HCT116 (cell line): ENCODE measurements at regions not wholly inside any gene's neighbourhood (a gene's known extent, or its start where the extent isn't known, plus 50 kb on each side); places are given as distances from the start of the nearest gene placed in this dataset.

Source experiments
- ATAC-seq: fragments of 200-7000 bp; cut with Tn5 transposase; 2 replicates; pipeline ENCODE4 v1.9.1; 2020; ENCODE audit warnings: mild to moderate bottlenecking, moderate library complexity
- BruUV-seq: library from RNA; stranded (reverse); fragments of 400-500 nt; replicated peaks from 2 replicates; lab custom pipeline; 2021; lab: Mats Ljungman, UMichigan
- CTCF ChIA-PET: fragments of 300-600 bp; sonication (Branson Sonifier 250); formaldehyde crosslinking; loops from one replicate; lab custom pipeline; 2021; ENCODE audit warnings: antibody characterized with exemption; lab: Charles Lee
- POLR2A ChIA-PET: fragments of 300-600, 350-600 bp; sonication (Branson Sonifier 250); formaldehyde crosslinking; loops from one replicate; lab custom pipeline; 2021; ENCODE audit warnings: antibody characterized with exemption; lab: Charles Lee
- RAD21 ChIA-PET, 2 experiments: fragments of 300-600 bp; sonication (Branson Sonifier 250); formaldehyde crosslinking; loops; one replicate each; lab custom pipeline; 2023; ENCODE audit warnings: low total read pairs in 2 of 2; ENCODE audit not compliant: uncharacterized antibody in 2 of 2, unreplicated experiment in 2 of 2, low non-redundant PET in 1 of 2; lab: Charles Lee
- DNase-seq: peaks from one replicate; pipeline ENCODE4 v3.0.0-alpha.2; 2010; ENCODE audit warnings: low read depth, low spot score
- H2AFZ ChIP-seq: fragments of 200-600 bp; shearing (Covaris generic), sonication (generic); 2 replicates; pipeline ENCODE4 v1.6.1; 2017; ENCODE audit warnings: low read depth, mixed run types, mixed read lengths, antibody characterized with exemption, low read length; ENCODE audit not compliant: poor library complexity, severe bottlenecking
- H3K27ac ChIP-seq: 2 replicates; pipeline ENCODE4 v1.5.1; 2012; ENCODE audit warnings: low read depth, low read length
- H3K27me3 ChIP-seq: fragments of 200-600 bp; sonication (generic); 2 replicates; pipeline ENCODE4 v1.6.1; 2016; ENCODE audit warnings: mixed run types, low read length, mixed read lengths; ENCODE audit not compliant: insufficient read depth
- H3K36me3 ChIP-seq, 2 experiments: fragments of 200-500 bp in 1 of 2; fragments of 200-600 bp in 1 of 2; sonication (Bioruptor generic) in 1 of 2; sonication (generic) in 1 of 2; 2 replicates each; pipeline versions ENCODE4 v1.5.1 to v1.6.1; 2014 to 2016; ENCODE audit warnings: low read length in 2 of 2, inconsistent platforms in 1 of 2, mixed read lengths in 1 of 2, mixed run types in 1 of 2; ENCODE audit not compliant: insufficient read depth in 2 of 2, control insufficient read depth in 1 of 2
- H3K4me1 ChIP-seq, 2 experiments: fragments of 200-600 bp in 1 of 2; sonication (generic) in 1 of 2; 2 replicates each; pipeline versions ENCODE4 v1.5.1 to v1.6.1; 2012 to 2017; ENCODE audit warnings: low read length in 2 of 2, inconsistent platforms in 1 of 2, mild to moderate bottlenecking in 1 of 2, mixed read lengths in 1 of 2, mixed run types in 1 of 2, moderate library complexity in 1 of 2; ENCODE audit not compliant: insufficient read depth in 2 of 2, control insufficient read depth in 1 of 2
- H3K4me2 ChIP-seq: fragments of 200-600 bp; sonication (generic); 2 replicates; pipeline ENCODE4 v1.6.1; 2017; ENCODE audit warnings: mixed run types, low read length, mixed read lengths
- H3K4me3 ChIP-seq, 2 experiments: fragments of 200-600 bp in 1 of 2; sonication (generic) in 1 of 2; replicated peaks in 1 of 2; 2 replicates each; pipeline ENCODE4 v1.5.1; 2011 to 2016; ENCODE audit warnings: low read length in 2 of 2, control low read depth in 1 of 2, low read depth in 1 of 2, mild to moderate bottlenecking in 1 of 2, mixed read lengths in 1 of 2, mixed run types in 1 of 2
- H3K79me2 ChIP-seq: fragments of 200-600 bp; sonication (generic); 2 replicates; pipeline ENCODE4 v1.6.1; 2017; ENCODE audit warnings: mild to moderate bottlenecking, mixed run types, low read length, moderate library complexity, mixed read lengths; ENCODE audit not compliant: insufficient read depth
- H3K9ac ChIP-seq: fragments of 200-600 bp; sonication (generic); 2 replicates; pipeline ENCODE4 v1.6.1; 2016; ENCODE audit warnings: low read length, mixed read lengths
- H3K9me2 ChIP-seq: fragments of 200-600 bp; sonication (generic), shearing (Covaris generic); 2 replicates; pipeline ENCODE4 v1.6.1; 2017; ENCODE audit warnings: mixed run types, mild to moderate bottlenecking, moderate library complexity; ENCODE audit not compliant: insufficient read depth
- H3K9me3 ChIP-seq, 2 experiments: fragments of 200-500 bp in 1 of 2; fragments of 200-600 bp in 1 of 2; sonication (Bioruptor generic) in 1 of 2; sonication (generic) in 1 of 2; 2 replicates each; pipeline ENCODE4 v1.6.1; 2014 to 2017; ENCODE audit warnings: low read length in 2 of 2, mixed read lengths in 2 of 2, inconsistent platforms in 1 of 2, low read depth in 1 of 2, mild to moderate bottlenecking in 1 of 2, mixed run types in 1 of 2, moderate library complexity in 1 of 2; ENCODE audit not compliant: control insufficient read depth in 1 of 2, insufficient read depth in 1 of 2
- H4K20me1 ChIP-seq: fragments of 200-600 bp; sonication (generic), shearing (Covaris generic); 2 replicates; pipeline ENCODE4 v1.6.1; 2017; ENCODE audit warnings: mixed run types, mild to moderate bottlenecking, moderate library complexity; ENCODE audit not compliant: insufficient read depth
- EGR1 ChIP-seq: IDR thresholded peaks from 2 replicates; pipeline ENCODE4 v1.6.1; 2012; ENCODE audit warnings: low read depth
- EZH2 ChIP-seq: fragments of 200-600 bp; sonication (generic); IDR thresholded peaks from 2 replicates; pipeline ENCODE4 v1.6.1; 2017; ENCODE audit warnings: antibody characterized with exemption, mixed run types
- FOSL1 ChIP-seq: IDR thresholded peaks from 2 replicates; pipeline ENCODE4 v1.6.1; 2012; ENCODE audit warnings: low read depth
- POLR2AphosphoS5 ChIP-seq: IDR thresholded peaks from 2 replicates; pipeline ENCODE4 v1.6.1; 2011; ENCODE audit warnings: mild to moderate bottlenecking, low read depth, low read length, moderate library complexity
- RAD21 ChIP-seq: IDR thresholded peaks from 2 replicates; pipeline ENCODE4 v1.6.1; 2012; ENCODE audit warnings: low read depth, mild to moderate bottlenecking
- TCF7L2 ChIP-seq: IDR thresholded peaks from 2 replicates; pipeline ENCODE4 v1.7.0; 2011; ENCODE audit warnings: borderline replicate concordance, inconsistent platforms; ENCODE audit not compliant: insufficient read depth, insufficient read length; ENCODE audit errors: extremely low read depth
- intact Hi-C: fragments of 100-400 bp; cut with micrococcal nuclease; formaldehyde crosslinking; loops from 2 replicates; pipeline ENCODE4 v1.10.0; 2022
- TF ChIP-seq, protein P1 (sequence below), 3 experiments: fragments of 200-600 bp in 1 of 3; sonication (generic) in 1 of 3; IDR thresholded peaks in 2 of 3; conservative IDR thresholded peaks in 1 of 3; 2 replicates each; pipeline ENCODE4 v1.5.1; 2012 to 2017; ENCODE audit warnings: low read depth in 2 of 3, low read length in 2 of 3, antibody characterized with exemption in 1 of 3, borderline replicate concordance in 1 of 3, control low read depth in 1 of 3, mild to moderate bottlenecking in 1 of 3, mixed read lengths in 1 of 3, mixed run types in 1 of 3, moderate library complexity in 1 of 3; ENCODE audit not compliant: insufficient read depth in 1 of 3

GRCh38 chr5:133698646-133699526, 86.5 kb upstream of the FSTL4 start:
- intact Hi-C loops: no loop called here
- Histone ChIP-seq H3K9me3 (no peaks in the 10 kb centered on the region), H3K36me3 (no peaks in the 10 kb centered on the region), H3K4me1 (no peaks in the 10 kb centered on the region), H2AFZ (no peak overlapping the region), H3K79me2 (no peaks in the 10 kb centered on the region), H3K9me2 (no peaks in the 10 kb centered on the region), H4K20me1 (no peaks in the 10 kb centered on the region), H3K4me2 (no peak overlapping the region), H3K9ac (no peak overlapping the region), H3K4me3 (no peak overlapping the region), H3K27me3 (peaks cover 5% of the 10 kb centered on the region; the same call in 1 of the 2 replicates), H3K27ac (no peak overlapping the region)
- no peak for TF ChIP-seq EZH2
- no peak for TF ChIP-seq POLR2AphosphoS5
- TF ChIP-seq FOSL1: no peak
- ATAC-seq (no peak), DNase-seq (no peak)
- POLR2A ChIA-PET: no interaction called here
- RAD21 ChIA-PET: no interaction called here
- no TSS peak for BruUV-seq
- CTCF ChIA-PET: no interaction called here

DNA sequence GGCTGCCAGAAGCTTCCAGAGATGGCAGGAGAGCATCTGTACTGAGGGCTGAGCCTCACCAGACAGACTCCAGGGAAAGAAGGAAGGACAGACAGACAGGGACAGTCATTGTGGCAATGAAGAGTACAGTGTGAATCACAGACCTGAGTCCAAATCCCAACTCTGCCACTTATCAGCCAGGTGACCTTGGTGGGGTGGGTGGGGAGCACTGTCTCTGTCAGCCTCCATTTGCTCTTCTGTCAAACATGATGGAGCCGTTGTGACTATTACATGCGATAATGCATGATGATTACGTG, 85.9 kb upstream of the FSTL4 start:
- no TSS peak for BruUV-seq
- H3K9me2 ChIP-seq: no peaks in the 10 kb centered on the region
- H3K4me2 ChIP-seq: no peak overlapping the region
- no peak overlapping the region for H3K9ac ChIP-seq
- intact Hi-C loops: no loop called here
- no peak overlapping the region for H2AFZ ChIP-seq
- no peak overlapping the region for H3K27ac ChIP-seq
- CTCF ChIA-PET: no interaction called here
- no peaks in the 10 kb centered on the region for H3K79me2 ChIP-seq
- ATAC-seq (no peak), DNase-seq (no peak)
- no peaks in the 10 kb centered on the region for H3K36me3 ChIP-seq
- H3K4me1 ChIP-seq: no peaks in the 10 kb centered on the region
- H3K9me3 ChIP-seq: no peaks in the 10 kb centered on the region
- POLR2A ChIA-PET: no interaction called here
- H3K27me3 ChIP-seq: peaks cover 11% of the 10 kb centered on the region
- H4K20me1 ChIP-seq: no peaks in the 10 kb centered on the region
- TF ChIP-seq EGR1 (no peak), TCF7L2 (no peak), RAD21 (no peak)
- TF ChIP-seq, protein P1, sequence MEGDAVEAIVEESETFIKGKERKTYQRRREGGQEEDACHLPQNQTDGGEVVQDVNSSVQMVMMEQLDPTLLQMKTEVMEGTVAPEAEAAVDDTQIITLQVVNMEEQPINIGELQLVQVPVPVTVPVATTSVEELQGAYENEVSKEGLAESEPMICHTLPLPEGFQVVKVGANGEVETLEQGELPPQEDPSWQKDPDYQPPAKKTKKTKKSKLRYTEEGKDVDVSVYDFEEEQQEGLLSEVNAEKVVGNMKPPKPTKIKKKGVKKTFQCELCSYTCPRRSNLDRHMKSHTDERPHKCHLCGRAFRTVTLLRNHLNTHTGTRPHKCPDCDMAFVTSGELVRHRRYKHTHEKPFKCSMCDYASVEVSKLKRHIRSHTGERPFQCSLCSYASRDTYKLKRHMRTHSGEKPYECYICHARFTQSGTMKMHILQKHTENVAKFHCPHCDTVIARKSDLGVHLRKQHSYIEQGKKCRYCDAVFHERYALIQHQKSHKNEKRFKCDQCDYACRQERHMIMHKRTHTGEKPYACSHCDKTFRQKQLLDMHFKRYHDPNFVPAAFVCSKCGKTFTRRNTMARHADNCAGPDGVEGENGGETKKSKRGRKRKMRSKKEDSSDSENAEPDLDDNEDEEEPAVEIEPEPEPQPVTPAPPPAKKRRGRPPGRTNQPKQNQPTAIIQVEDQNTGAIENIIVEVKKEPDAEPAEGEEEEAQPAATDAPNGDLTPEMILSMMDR (IDR thresholded peaks at IDR 0.05 in 2 of 3, conservative IDR thresholded peaks at IDR 0.05 in 1 of 3; ENCODE audit: borderline replicate concordance in 1 of 3, insufficient read depth in 1 of 3, low read depth in 2 of 3, low read length in 2 of 3): no peak
- RAD21 ChIA-PET: no interaction called here
- H3K4me3 ChIP-seq: no peak overlapping the region
